ENCODE measurements at regions not wholly inside any gene's neighbourhood (a gene's known extent, or its start where the extent isn't known, plus 50 kb on each side); places are given as distances from the start of the nearest gene placed in this dataset.
A peak's percentile ranks its signal among the peaks of the same experiment; 100 is the strongest.

GRCh38 chr3:13166243-13167063 lies 93.2 kb upstream of the IQSEC1 start:
- no peaks in the 10 kb centered on the region for H3K4me1 ChIP-seq (ENCODE audit: insufficient read depth, poor library complexity, severe bottlenecking)
- no peaks in the 10 kb centered on the region for H3K9me3 ChIP-seq (ENCODE audit: severe bottlenecking)
- TF ChIP-seq CTCF (IDR thresholded peaks at IDR 0.05; ENCODE audit: poor library complexity, severe bottlenecking): no peak
- ATAC-seq (ENCODE audit: low read depth) (no peak), DNase-seq (ENCODE audit: low spot score) (peak; percentile 32)
- H3K4me3 ChIP-seq (ENCODE audit: severe bottlenecking): no peak overlapping the region
- H3K27ac ChIP-seq (ENCODE audit: poor library complexity, severe bottlenecking): no peak overlapping the region
- no peaks in the 10 kb centered on the region for H3K27me3 ChIP-seq (ENCODE audit: insufficient read depth, poor library complexity, severe bottlenecking)
- no peaks in the 10 kb centered on the region for H3K36me3 ChIP-seq (ENCODE audit: low read depth)

GRCh38 chr3:13165576-13165975 lies 92.3 kb upstream of the IQSEC1 start:
- DNase-seq (ENCODE audit: low spot score) (peak; percentile 42), ATAC-seq (ENCODE audit: low read depth) (no peak)
- no peak overlapping the region for H3K27ac ChIP-seq (ENCODE audit: poor library complexity, severe bottlenecking)
- TF ChIP-seq CTCF (IDR thresholded peaks at IDR 0.05; ENCODE audit: poor library complexity, severe bottlenecking): no peak
- H3K27me3 ChIP-seq (ENCODE audit: insufficient read depth, poor library complexity, severe bottlenecking): no peaks in the 10 kb centered on the region
- H3K4me1 ChIP-seq (ENCODE audit: insufficient read depth, poor library complexity, severe bottlenecking): no peaks in the 10 kb centered on the region
- no peaks in the 10 kb centered on the region for H3K9me3 ChIP-seq (ENCODE audit: severe bottlenecking)
- H3K36me3 ChIP-seq (ENCODE audit: low read depth): no peaks in the 10 kb centered on the region
- H3K4me3 ChIP-seq (ENCODE audit: severe bottlenecking): no peak overlapping the region

GRCh38 chr3:13164893-13165492 lies 91.8 kb upstream of the IQSEC1 start:
- H3K4me3 ChIP-seq (ENCODE audit: severe bottlenecking): no peak overlapping the region
- ATAC-seq (ENCODE audit: low read depth) (no peak), DNase-seq (ENCODE audit: low spot score) (no peak)
- no peak overlapping the region for H3K27ac ChIP-seq (ENCODE audit: poor library complexity, severe bottlenecking)
- H3K36me3 ChIP-seq (ENCODE audit: low read depth): no peaks in the 10 kb centered on the region
- H3K9me3 ChIP-seq (ENCODE audit: severe bottlenecking): no peaks in the 10 kb centered on the region
- no peak for TF ChIP-seq CTCF (IDR thresholded peaks at IDR 0.05; ENCODE audit: poor library complexity, severe bottlenecking)
- H3K27me3 ChIP-seq (ENCODE audit: insufficient read depth, poor library complexity, severe bottlenecking): no peaks in the 10 kb centered on the region
- no peaks in the 10 kb centered on the region for H3K4me1 ChIP-seq (ENCODE audit: insufficient read depth, poor library complexity, severe bottlenecking)

- Histone ChIP-seq H3K4me1 (ENCODE audit: insufficient read depth, poor library complexity, severe bottlenecking) (no peaks in the 10 kb centered on the region), H3K27me3 (ENCODE audit: insufficient read depth, poor library complexity, severe bottlenecking) (no peaks in the 10 kb centered on the region), H3K4me3 (ENCODE audit: severe bottlenecking) (no peak overlapping the region), H3K27ac (ENCODE audit: poor library complexity, severe bottlenecking) (no peak overlapping the region), H3K36me3 (ENCODE audit: low read depth) (no peaks in the 10 kb centered on the region), H3K9me3 (ENCODE audit: severe bottlenecking) (no peaks in the 10 kb centered on the region)
- no peak for ATAC-seq (ENCODE audit: low read depth)
- no peak for TF ChIP-seq CTCF (IDR thresholded peaks at IDR 0.05; ENCODE audit: poor library complexity, severe bottlenecking)
- DNase-seq (ENCODE audit: low spot score): no peak
These were observed 90.7 kb upstream of the IQSEC1 start for GRCh38 chr3:13163848-13164382.
